ENCODE measurements at regions not wholly inside any gene's neighbourhood (a gene's known extent, or its start where the extent isn't known, plus 50 kb on each side); places are given as distances from the start of the nearest gene placed in this dataset.

DNA sequence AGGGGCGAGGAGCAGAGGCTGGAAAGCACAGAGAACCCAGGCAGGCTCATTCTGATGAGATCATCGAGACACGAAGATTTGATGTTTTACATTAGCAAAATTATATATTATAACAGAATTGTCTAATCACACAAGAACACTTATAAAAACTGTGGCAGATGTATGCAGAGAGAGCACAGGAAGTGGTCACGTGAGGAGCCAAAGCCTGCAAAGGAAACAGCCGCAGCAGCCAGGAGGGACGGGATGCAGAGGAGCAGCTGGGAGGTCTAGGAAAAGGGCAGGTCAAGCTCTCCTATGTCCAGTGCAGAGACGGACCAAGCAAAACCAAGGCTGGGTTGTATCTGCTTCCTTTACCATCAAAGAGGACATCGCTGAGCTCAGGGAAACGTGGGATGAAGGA, 355.1 kb upstream of the MYT1L start:
- TF ChIP-seq, protein P1, sequence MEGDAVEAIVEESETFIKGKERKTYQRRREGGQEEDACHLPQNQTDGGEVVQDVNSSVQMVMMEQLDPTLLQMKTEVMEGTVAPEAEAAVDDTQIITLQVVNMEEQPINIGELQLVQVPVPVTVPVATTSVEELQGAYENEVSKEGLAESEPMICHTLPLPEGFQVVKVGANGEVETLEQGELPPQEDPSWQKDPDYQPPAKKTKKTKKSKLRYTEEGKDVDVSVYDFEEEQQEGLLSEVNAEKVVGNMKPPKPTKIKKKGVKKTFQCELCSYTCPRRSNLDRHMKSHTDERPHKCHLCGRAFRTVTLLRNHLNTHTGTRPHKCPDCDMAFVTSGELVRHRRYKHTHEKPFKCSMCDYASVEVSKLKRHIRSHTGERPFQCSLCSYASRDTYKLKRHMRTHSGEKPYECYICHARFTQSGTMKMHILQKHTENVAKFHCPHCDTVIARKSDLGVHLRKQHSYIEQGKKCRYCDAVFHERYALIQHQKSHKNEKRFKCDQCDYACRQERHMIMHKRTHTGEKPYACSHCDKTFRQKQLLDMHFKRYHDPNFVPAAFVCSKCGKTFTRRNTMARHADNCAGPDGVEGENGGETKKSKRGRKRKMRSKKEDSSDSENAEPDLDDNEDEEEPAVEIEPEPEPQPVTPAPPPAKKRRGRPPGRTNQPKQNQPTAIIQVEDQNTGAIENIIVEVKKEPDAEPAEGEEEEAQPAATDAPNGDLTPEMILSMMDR (IDR thresholded peaks at IDR 0.05) = no peak
- TF ChIP-seq POLR2A (IDR thresholded peaks at IDR 0.05) = no peak

Data from uterus (tissue), 2 donors.